ENCODE measurements at regions not wholly inside any gene's neighbourhood (a gene's known extent, or its start where the extent isn't known, plus 50 kb on each side); places are given as distances from the start of the nearest gene placed in this dataset.

DNA sequence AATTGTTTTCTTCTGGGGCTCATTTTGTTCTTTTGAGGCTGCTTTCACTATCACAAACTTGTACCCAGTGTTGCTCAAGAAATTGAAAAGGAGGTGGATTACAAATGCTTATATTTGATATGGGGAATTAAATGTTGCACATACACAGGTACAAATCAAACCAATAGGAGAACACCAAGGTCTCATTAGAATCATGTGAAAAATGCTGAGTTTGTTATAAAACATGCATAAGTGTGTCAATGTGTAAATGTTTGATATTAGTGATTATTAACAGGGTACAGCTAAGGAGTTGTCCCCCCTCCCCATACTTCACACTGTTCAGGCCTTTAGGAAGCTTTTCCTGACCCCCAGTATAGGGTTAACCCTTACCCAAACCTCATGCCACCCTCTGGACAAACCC lies 971.2 kb upstream of the SEL1L start:
- H3K27me3 ChIP-seq = no peaks in the 10 kb centered on the region
- peaks cover 0 to 5% (median 0%) of the 10 kb centered on the region in 4 donors for H3K4me1 ChIP-seq
- DNase-seq = no peak
- no peak overlapping the region for H3K27ac ChIP-seq
- TF ChIP-seq CTCF (IDR thresholded peaks at IDR 0.05) (no peak), POLR2A (IDR thresholded peaks at IDR 0.05) (no peak)
- no peak overlapping the region for H3K4me3 ChIP-seq
- ATAC-seq = no peak
- no peaks in the 10 kb centered on the region for H3K9me3 ChIP-seq
- intact Hi-C loops (cut with DNase I) = no loop called here
- no peaks in the 10 kb centered on the region for H3K36me3 ChIP-seq

DNA sequence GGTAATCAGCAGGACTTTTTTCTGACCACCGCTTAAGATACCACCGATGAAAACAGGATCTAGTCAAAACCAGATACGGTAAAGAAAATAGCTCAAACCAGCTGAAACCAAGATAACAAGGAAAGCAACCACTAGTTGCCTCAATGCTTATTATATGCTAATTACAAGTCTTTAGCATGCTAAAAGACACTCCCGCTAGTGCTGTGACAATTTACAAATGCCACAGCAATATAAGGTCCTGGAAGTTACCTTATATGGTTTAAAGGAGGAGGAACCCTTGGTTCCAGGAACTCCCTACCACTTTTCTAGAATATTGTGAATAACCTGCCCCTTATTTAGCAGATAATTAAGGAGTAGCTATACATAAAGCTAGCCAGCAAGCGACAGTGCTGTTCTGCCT lies 976.4 kb upstream of the SEL1L start:
- Histone ChIP-seq H3K9me3 (no peaks in the 10 kb centered on the region), H3K4me3 (no peak overlapping the region), H3K4me1 (no peaks in the 10 kb centered on the region), H3K36me3 (no peaks in the 10 kb centered on the region), H3K27ac (no peak overlapping the region), H3K27me3 (no peaks in the 10 kb centered on the region)
- intact Hi-C loops (cut with DNase I) = no loop called here
- DNase-seq (no peak), ATAC-seq (no peak)
- TF ChIP-seq CTCF (IDR thresholded peaks at IDR 0.05) (no peak), POLR2A (IDR thresholded peaks at IDR 0.05) (no peak)
- 73% methylated on average over 5 of the region's 5 CpGs for WGBS (ENCODE audit: insufficient coverage, low coverage, low lambda C conversion rate, missing lambda C conversion rate)

GRCh38 chr14:82511399-82511798 lies 977.7 kb upstream of the SEL1L start:
- Histone ChIP-seq H3K4me1 (no peaks in the 10 kb centered on the region), H3K27me3 (no peaks in the 10 kb centered on the region), H3K27ac (no peak overlapping the region), H3K4me3 (no peak overlapping the region), H3K36me3 (no peaks in the 10 kb centered on the region), H3K9me3 (no peaks in the 10 kb centered on the region)
- TF ChIP-seq CTCF (IDR thresholded peaks at IDR 0.05) (no peak), POLR2A (IDR thresholded peaks at IDR 0.05) (no peak)
- ATAC-seq (no peak), DNase-seq (no peak)
- WGBS (ENCODE audit: insufficient coverage, low coverage, low lambda C conversion rate, missing lambda C conversion rate) = 38% methylated on average over 1 of the region's 1 CpG
- intact Hi-C loops (cut with DNase I) = no loop called here

DNA sequence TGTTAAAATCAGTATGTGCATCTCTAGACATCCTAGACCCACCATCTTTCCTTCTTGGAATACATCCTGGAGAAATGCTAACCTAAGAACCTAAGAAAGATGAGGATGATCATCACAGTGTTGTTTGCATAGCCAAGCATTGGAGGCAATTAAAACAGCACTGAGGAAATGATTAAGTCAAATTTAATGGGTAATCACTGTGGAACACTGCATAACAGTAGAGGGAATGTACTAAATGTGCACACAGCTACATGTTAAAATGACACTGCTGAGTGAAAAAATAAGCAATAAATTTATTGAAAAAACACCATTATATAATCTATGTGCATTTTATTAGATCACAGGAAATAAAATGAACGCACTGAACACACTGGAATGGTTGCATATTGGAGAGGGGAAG lies 987.1 kb upstream of the SEL1L start:
- WGBS (ENCODE audit: insufficient coverage, low coverage, low lambda C conversion rate, missing lambda C conversion rate) = 29% methylated on average over 1 of the region's 1 CpG
- no peak for ATAC-seq
- Histone ChIP-seq H3K4me1 (no peaks in the 10 kb centered on the region), H3K9me3 (no peaks in the 10 kb centered on the region), H3K36me3 (no peaks in the 10 kb centered on the region), H3K27me3 (no peaks in the 10 kb centered on the region), H3K4me3 (no peak overlapping the region), H3K27ac (no peak overlapping the region)
- intact Hi-C loops (cut with DNase I) = no loop called here
- DNase-seq = no peak
- TF ChIP-seq CTCF (IDR thresholded peaks at IDR 0.05) (no peak), POLR2A (IDR thresholded peaks at IDR 0.05) (no peak)

GRCh38 chr14:82521191-82521590 lies 987.5 kb upstream of the SEL1L start:
- H3K27ac ChIP-seq = no peak overlapping the region
- no peaks in the 10 kb centered on the region for H3K27me3 ChIP-seq
- ATAC-seq (no peak), DNase-seq (no peak)
- H3K9me3 ChIP-seq = no peaks in the 10 kb centered on the region
- no peaks in the 10 kb centered on the region for H3K4me1 ChIP-seq
- intact Hi-C loops (cut with DNase I) = no loop called here
- TF ChIP-seq POLR2A (IDR thresholded peaks at IDR 0.05) (no peak), CTCF (IDR thresholded peaks at IDR 0.05) (no peak)
- no peak overlapping the region for H3K4me3 ChIP-seq
- no peaks in the 10 kb centered on the region for H3K36me3 ChIP-seq
